Retina (tissue), 1 donor: ENCODE measurements at regions not wholly inside any gene's neighbourhood (a gene's known extent, or its start where the extent isn't known, plus 50 kb on each side); places are given as distances from the start of the nearest gene placed in this dataset.
"Not testable (repeated sequence)": the region's sequence is repeated elsewhere in the genome, so short reads cannot be mapped to it uniquely, and the experiment has no call there.

Experiments used
- DNase-seq: peaks from one replicate; pipeline ENCODE4 v3.0.0-alpha.2; 2016

- DNase-seq: no peak
Measured at GRCh38 chr5:119897537-119898370, 268.4 kb downstream of the FAM170A start.

GRCh38 chr5:119899981-119900380, 270.6 kb downstream of the FAM170A start:
- no peak for DNase-seq

GRCh38 chr5:119902593-119902992, 273.2 kb downstream of the FAM170A start:
- no peak for DNase-seq

- DNase-seq: no peak
Measured at GRCh38 chr5:119913425-119913824, 284.1 kb downstream of the FAM170A start.

- DNase-seq: no peak
Measured at GRCh38 chr5:119919279-119919678, 289.9 kb downstream of the FAM170A start.

GRCh38 chr5:119926301-119926700, 296.9 kb downstream of the FAM170A start:
- no peak for DNase-seq

- no peak for DNase-seq
Measured at GRCh38 chr5:119928974-119929373, 299.6 kb downstream of the FAM170A start.

- DNase-seq: no peak
Measured at GRCh38 chr5:119930490-119930889, 301.1 kb downstream of the FAM170A start.

- no peak for DNase-seq
Measured at GRCh38 chr5:119943148-119943547, 313.8 kb downstream of the FAM170A start.

- no peak for DNase-seq
Measured at GRCh38 chr5:119945691-119946090, 316.3 kb downstream of the FAM170A start.

GRCh38 chr5:119948162-119948561, 318.8 kb downstream of the FAM170A start:
- no peak for DNase-seq

GRCh38 chr5:119949426-119949999, 320.2 kb downstream of the FAM170A start:
- DNase-seq: no peak

GRCh38 chr5:119951330-119951934, 322.1 kb downstream of the FAM170A start:
- DNase-seq: no peak

GRCh38 chr5:119953474-119953873, 324.1 kb downstream of the FAM170A start:
- DNase-seq: no peak

- no peak for DNase-seq
Measured at GRCh38 chr5:119954106-119954505, 324.7 kb downstream of the FAM170A start.

GRCh38 chr5:119961993-119962392, 332.6 kb downstream of the FAM170A start:
- no peak for DNase-seq

GRCh38 chr5:119966028-119966427, 336.7 kb downstream of the FAM170A start:
- DNase-seq: no peak

- DNase-seq: no peak
Measured at GRCh38 chr5:119968690-119969089, 339.3 kb downstream of the FAM170A start.

- DNase-seq: not testable (repeated sequence)
Measured at GRCh38 chr5:119987077-119987476, 357.7 kb downstream of the FAM170A start.

- DNase-seq: no peak
Measured at GRCh38 chr5:119991625-119992024, 362.3 kb downstream of the FAM170A start.

- no peak for DNase-seq
Measured at GRCh38 chr5:119996128-119996527, 366.8 kb downstream of the FAM170A start.

- no peak for DNase-seq
Measured at GRCh38 chr5:120007598-120007997, 378.2 kb downstream of the FAM170A start.

GRCh38 chr5:120012431-120012830, 383.1 kb downstream of the FAM170A start:
- no peak for DNase-seq

- no peak for DNase-seq
Measured at GRCh38 chr5:120014535-120014934, 385.2 kb downstream of the FAM170A start.
